ENCODE measurements at regions not wholly inside any gene's neighbourhood (a gene's known extent, or its start where the extent isn't known, plus 50 kb on each side); places are given as distances from the start of the nearest gene placed in this dataset.

GRCh38 chr2:204240961-204241360 lies 304.3 kb upstream of the PARD3B start:
- TF ChIP-seq CTCF (IDR thresholded peaks at IDR 0.05) (no peak), POLR2AphosphoS5 (IDR thresholded peaks at IDR 0.05) (no peak), EP300 (IDR thresholded peaks at IDR 0.05) (no peak), POLR2A (IDR thresholded peaks at IDR 0.05) (no peak)

Measured in stomach (tissue), 4 donors.